Effector memory CD8-positive, alpha-beta T cell (primary cell): ENCODE measurements at regions not wholly inside any gene's neighbourhood (a gene's known extent, or its start where the extent isn't known, plus 50 kb on each side); places are given as distances from the start of the nearest gene placed in this dataset.

ENCODE experiments used
- ATAC-seq: fragments of 150-1000 bp; cut with Tn5 transposase; replicated peaks from 2 replicates; pipeline ENCODE4 v1.10.0; 2021; ENCODE audit warnings: mild to moderate bottlenecking, moderate library complexity
- DNase-seq, 3 experiments: peaks; one replicate each; pipeline ENCODE4 v3.0.0; 2021
- H3K27ac Mint-ChIP-seq, 2 donors: one replicate each; pipeline ENCODE4 v1.8.0; 2022; ENCODE audit warnings: mild to moderate bottlenecking in 2 of 2, mixed read lengths in 2 of 2, moderate library complexity in 2 of 2
- H3K27me3 Mint-ChIP-seq, 2 donors: one replicate each; pipeline ENCODE4 v1.8.0; 2022; ENCODE audit warnings: mixed read lengths in 2 of 2
- H3K36me3 Mint-ChIP-seq: one replicate; pipeline ENCODE4 v1.8.0; 2022; ENCODE audit warnings: mild to moderate bottlenecking, moderate library complexity, mixed read lengths; ENCODE audit not compliant: insufficient read depth
- H3K4me1 Mint-ChIP-seq, 2 donors: one replicate each; pipeline ENCODE4 v1.8.0; 2022; ENCODE audit warnings: low read depth in 2 of 2, mixed read lengths in 2 of 2
- H3K4me3 Mint-ChIP-seq, 2 donors: one replicate each; pipeline ENCODE4 v1.8.0; 2022; ENCODE audit warnings: mild to moderate bottlenecking in 2 of 2, mixed read lengths in 2 of 2, moderate library complexity in 2 of 2
- H3K9me3 Mint-ChIP-seq, 2 donors: one replicate each; pipeline ENCODE4 v1.8.0; 2022; ENCODE audit warnings: mixed read lengths in 2 of 2

DNA sequence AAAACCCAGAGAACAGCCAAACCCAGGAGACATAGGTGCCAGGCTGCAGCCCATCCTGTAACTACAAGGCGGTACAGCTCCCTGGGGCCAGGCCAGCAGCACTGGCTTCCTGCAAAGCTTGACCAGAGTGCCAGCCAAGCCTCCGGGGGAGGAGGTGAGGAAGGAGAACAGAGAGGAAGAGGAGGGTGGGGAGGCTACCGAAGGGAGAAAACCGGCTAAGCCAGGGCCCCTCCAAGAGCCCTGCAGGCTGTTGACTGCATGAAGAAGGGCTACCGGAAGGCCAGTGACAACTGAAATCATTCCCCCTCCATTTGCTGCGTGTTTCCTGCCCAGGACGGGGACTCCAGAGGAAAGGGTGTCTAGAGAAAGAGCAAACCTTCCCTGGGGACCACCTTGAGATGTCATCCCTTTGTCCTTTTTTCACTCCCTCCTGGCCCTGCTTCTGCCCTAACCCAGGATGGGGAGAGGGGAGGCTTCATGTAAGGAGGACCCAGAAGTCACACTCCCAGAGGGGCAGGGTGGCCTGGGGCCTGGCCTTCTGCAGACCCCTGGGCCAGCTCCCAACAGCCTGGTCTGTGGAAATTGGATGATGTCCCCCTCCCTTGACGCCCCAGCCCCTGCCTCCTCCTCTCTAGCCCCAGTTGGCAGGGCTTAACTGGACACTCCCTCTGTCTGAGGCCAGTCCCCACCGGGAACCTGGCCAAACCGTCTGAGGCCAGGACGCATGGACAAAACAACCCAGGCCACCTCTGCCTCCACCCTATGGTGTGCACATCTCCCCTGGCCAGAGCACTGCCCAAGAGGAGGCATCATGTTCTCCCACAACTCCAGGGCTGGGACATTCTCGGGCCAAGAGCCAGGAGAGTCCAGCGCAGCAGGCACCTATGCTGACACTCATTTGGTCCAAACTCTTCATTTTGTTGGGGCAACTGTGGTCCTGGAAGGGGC, 207.8 kb downstream of the CYP26B1 start:
- Mint-ChIP-seq H3K4me1 (peaks cover 0 to 2% of the 10 kb centered on the region in 2 donors), H3K4me3 (no peak overlapping the region), H3K36me3 (no peaks in the 10 kb centered on the region), H3K27me3 (peaks cover 27 to 50% of the 10 kb centered on the region in 2 donors), H3K27ac (no peak overlapping the region), H3K9me3 (no peaks in the 10 kb centered on the region)
- ATAC-seq (no peak), DNase-seq (no peak)

DNA sequence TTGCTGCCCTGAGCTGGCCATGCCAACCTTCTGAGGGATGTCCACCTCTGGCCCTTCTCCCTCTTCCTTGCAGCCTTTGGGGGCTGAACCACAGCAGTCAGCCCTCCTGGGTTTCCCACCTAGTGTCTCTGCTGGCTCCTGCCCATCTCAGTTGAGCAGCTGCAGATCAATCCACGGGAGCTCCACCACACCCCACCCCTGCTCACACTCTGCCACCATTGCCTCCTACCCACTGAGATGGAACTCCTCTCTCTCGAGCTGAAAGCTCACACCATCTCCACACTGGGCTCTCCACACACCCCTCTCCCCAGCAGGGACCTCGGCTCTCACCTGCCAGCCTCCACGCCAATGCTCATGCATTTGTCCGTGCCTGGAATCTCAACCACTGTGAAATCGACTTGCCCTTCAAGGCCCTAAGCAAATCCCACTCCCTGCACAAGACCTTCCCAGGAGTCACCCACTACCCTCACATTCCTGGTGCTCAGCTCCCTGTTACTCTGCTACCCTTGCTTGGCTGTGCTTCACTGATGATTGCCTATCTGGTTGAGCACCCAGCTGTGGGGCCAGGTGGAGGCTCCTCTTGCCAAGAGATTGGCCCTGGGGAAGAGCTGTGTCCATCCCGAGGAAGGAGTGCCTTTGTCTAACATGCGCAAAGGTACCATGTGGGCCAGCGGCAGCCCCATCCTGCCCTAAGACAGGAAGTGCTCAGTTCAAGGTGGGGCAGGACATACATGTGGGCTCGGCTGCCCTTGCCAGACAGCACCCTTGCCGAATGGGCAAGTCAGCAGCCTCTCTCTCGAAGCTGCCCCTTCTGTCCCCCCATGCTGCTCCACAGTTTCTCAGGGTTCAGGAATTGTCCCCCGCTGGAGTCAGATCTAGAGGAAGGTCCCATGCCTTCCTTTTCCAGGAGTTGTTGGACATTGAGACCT, 208.7 kb downstream of the CYP26B1 start:
- no peaks in the 10 kb centered on the region for H3K9me3 Mint-ChIP-seq
- H3K27ac Mint-ChIP-seq, result no peak overlapping the region
- DNase-seq (no peak), ATAC-seq (no peak)
- peaks cover 0 to 2% of the 10 kb centered on the region in 2 donors for H3K4me1 Mint-ChIP-seq
- no peaks in the 10 kb centered on the region for H3K36me3 Mint-ChIP-seq
- no peak overlapping the region for H3K4me3 Mint-ChIP-seq
- H3K27me3 Mint-ChIP-seq, result peaks cover 18 to 50% of the 10 kb centered on the region in 2 donors

DNA sequence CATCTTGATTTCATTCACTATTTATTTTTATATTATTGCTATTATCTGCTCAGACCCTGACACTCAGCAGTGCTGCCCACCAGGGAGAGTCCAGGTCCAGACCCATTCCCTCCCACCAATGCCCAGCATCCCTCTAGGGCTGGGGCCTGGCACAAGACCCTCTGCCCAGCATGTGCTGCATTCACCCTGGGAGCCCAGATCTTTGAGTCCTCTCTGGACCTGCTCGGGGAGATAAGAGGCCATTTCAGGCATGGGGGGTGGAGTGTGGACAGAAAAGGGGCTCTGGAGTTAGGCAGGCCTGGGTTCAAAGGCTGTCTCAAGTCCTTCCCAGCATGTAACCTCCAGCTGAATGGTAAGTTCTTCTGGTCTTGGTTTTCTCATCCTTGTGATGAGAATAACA, 209.6 kb downstream of the CYP26B1 start:
- peaks cover 0 to 1% of the 10 kb centered on the region in 2 donors for H3K4me1 Mint-ChIP-seq
- no peaks in the 10 kb centered on the region for H3K9me3 Mint-ChIP-seq
- H3K36me3 Mint-ChIP-seq, result no peaks in the 10 kb centered on the region
- peaks cover 20 to 50% of the 10 kb centered on the region in 2 donors for H3K27me3 Mint-ChIP-seq
- no peak for DNase-seq
- no peak overlapping the region for H3K27ac Mint-ChIP-seq
- ATAC-seq, result no peak
- no peak overlapping the region for H3K4me3 Mint-ChIP-seq

DNA sequence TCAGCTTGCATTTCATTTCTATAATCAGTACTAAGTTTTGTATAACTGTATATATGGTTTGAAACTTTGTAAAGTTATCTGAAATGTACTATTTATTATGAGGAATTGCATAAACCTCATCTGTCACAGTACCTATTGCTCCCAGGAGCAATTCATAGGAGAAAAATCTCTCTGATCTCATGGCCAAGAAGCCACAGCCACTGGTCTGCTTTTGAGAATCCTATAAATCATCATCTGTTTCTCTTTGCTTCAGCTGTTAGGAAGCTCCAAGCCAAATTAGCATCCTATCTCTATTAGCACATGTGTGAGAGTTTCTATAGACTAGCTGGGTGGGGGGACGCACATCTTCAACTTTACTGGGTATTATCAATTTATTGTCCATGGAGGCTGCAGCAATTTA, 210.3 kb downstream of the CYP26B1 start:
- no peak for ATAC-seq
- Mint-ChIP-seq H3K4me1 (no peaks in the 10 kb centered on the region), H3K4me3 (no peak overlapping the region), H3K9me3 (no peaks in the 10 kb centered on the region), H3K27ac (no peak overlapping the region), H3K27me3 (peaks cover 22 to 44% of the 10 kb centered on the region in 2 donors), H3K36me3 (no peaks in the 10 kb centered on the region)
- DNase-seq, result no peak

DNA sequence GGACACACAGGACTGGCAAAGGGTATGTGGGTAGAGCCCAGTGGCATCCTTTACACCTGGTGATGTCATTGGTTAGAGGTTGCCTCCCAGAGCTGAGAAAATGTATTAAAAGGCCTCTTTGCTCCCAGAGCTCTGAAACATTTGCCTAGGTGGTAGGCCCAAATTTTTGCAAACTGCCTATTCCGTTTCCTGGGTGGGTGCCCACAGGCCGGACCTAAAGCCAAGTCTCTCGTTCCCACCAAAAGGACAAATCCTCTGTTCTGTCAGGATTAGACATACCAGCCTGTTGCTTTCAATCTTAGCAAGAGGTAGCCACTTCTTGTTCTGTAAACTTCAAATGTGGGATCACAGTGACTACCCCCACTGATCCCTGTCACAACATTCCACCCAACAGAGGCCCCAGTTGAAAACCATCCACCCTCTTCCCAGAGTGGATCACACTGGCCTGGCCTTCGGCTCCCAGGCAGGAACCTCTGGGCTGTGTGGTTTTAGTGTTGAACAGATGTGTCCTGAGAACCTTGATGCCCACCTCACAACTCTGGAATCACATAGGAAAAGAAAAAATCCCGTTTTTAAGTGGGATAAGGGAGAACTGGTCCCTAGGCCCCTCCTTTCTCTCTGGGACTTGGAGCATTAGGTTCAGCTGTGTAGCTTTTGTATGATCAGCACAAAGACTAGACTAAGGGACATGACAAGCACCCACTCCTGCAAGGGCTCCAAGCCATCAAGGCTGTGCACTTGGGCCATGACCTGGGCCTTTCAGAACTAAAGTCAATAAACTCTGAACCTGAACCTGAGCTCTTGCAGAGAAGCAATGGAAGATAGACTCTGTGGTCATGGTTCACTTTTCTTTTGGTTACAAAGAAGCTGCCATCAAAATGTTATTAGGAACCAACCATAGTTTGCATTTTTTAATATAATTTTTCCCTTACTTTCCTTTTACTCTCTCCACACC, 211.3 kb downstream of the CYP26B1 start:
- H3K4me3 Mint-ChIP-seq, result no peak overlapping the region
- no peaks in the 10 kb centered on the region for H3K4me1 Mint-ChIP-seq
- ATAC-seq (no peak), DNase-seq (no peak)
- H3K9me3 Mint-ChIP-seq, result no peaks in the 10 kb centered on the region
- H3K27ac Mint-ChIP-seq, result no peak overlapping the region
- H3K27me3 Mint-ChIP-seq, result peaks cover 22 to 37% of the 10 kb centered on the region in 2 donors
- H3K36me3 Mint-ChIP-seq, result no peaks in the 10 kb centered on the region

DNA sequence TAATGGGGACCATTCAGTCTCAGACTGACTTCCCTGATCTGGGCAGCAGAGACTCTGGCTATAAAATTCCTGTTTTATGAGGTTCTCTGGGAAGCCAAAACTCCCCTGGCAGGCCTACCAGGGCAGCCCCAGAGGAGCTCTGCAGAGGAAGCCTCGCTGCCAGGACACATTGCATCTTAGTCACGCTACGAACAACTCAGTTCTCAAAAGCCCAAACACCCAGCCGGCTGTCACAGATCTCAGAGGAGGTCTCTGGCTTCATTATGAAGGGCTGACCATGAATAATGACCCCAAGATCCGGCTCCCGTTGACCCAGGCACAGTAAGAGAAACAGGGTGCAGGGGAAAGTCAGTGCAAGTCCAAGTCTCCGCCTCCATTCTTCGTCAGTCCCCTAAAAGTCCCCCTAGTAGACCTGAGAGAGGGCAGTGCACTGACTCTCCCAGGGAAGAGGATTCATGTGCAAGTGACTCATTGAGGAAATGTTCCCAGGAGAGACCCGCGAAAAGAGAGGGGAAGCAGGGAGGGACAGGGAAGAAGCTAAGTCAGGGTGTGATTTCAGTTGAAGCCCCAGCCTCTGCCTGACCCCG, 212.3 kb downstream of the CYP26B1 start:
- H3K27ac Mint-ChIP-seq, result no peak overlapping the region
- DNase-seq, result no peak

GRCh38 chr2:71934595-71935261, 212.9 kb downstream of the CYP26B1 start:
- Mint-ChIP-seq H3K4me3 (no peak overlapping the region), H3K9me3 (no peaks in the 10 kb centered on the region), H3K36me3 (no peaks in the 10 kb centered on the region), H3K4me1 (no peaks in the 10 kb centered on the region), H3K27me3 (peaks cover 18 to 37% of the 10 kb centered on the region in 2 donors), H3K27ac (no peak overlapping the region)
- DNase-seq (no peak), ATAC-seq (no peak)

More for the DNA sequence above, 212.3 kb downstream of the CYP26B1 start:
- ATAC-seq, result no peak
- Mint-ChIP-seq H3K4me3 (no peak overlapping the region), H3K4me1 (no peaks in the 10 kb centered on the region), H3K27me3 (peaks cover 22 to 37% of the 10 kb centered on the region in 2 donors), H3K9me3 (no peaks in the 10 kb centered on the region), H3K36me3 (no peaks in the 10 kb centered on the region)

DNA sequence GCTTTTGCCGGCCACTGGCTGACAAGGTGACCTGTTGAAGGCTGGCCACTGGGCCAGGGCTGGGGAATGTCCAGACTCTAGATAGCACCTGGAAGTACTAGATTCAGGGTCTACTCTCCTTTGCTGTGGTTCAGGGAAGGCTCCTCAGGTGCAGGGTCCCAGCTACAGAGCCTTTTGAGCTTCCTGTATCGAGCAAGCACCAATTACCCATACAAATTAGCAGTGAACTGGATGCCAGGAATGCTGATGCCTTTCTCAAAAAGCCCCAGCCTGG, 213.4 kb downstream of the CYP26B1 start:
- Mint-ChIP-seq H3K27me3 (peaks cover 17 to 35% of the 10 kb centered on the region in 2 donors), H3K36me3 (no peaks in the 10 kb centered on the region), H3K9me3 (no peaks in the 10 kb centered on the region), H3K4me1 (no peaks in the 10 kb centered on the region), H3K27ac (no peak overlapping the region), H3K4me3 (no peak overlapping the region)
- DNase-seq (no peak), ATAC-seq (no peak)

- no peaks in the 10 kb centered on the region for H3K36me3 Mint-ChIP-seq
- ATAC-seq (no peak), DNase-seq (no peak)
- no peaks in the 10 kb centered on the region for H3K9me3 Mint-ChIP-seq
- H3K4me3 Mint-ChIP-seq, result no peak overlapping the region
- H3K27ac Mint-ChIP-seq, result no peak overlapping the region
- H3K27me3 Mint-ChIP-seq, result peaks cover 12 to 29% of the 10 kb centered on the region in 2 donors
- H3K4me1 Mint-ChIP-seq, result no peaks in the 10 kb centered on the region
Observed at GRCh38 chr2:71933467-71934319, 214.0 kb downstream of the CYP26B1 start.

- ATAC-seq, result no peak
- H3K27ac Mint-ChIP-seq, result no peak overlapping the region
- no peak overlapping the region for H3K4me3 Mint-ChIP-seq
- no peaks in the 10 kb centered on the region for H3K4me1 Mint-ChIP-seq
- no peak for DNase-seq
- no peaks in the 10 kb centered on the region for H3K9me3 Mint-ChIP-seq
- H3K36me3 Mint-ChIP-seq, result no peaks in the 10 kb centered on the region
- peaks cover 11 to 26% of the 10 kb centered on the region in 2 donors for H3K27me3 Mint-ChIP-seq
Observed at GRCh38 chr2:71932780-71933466, 214.7 kb downstream of the CYP26B1 start.

DNA sequence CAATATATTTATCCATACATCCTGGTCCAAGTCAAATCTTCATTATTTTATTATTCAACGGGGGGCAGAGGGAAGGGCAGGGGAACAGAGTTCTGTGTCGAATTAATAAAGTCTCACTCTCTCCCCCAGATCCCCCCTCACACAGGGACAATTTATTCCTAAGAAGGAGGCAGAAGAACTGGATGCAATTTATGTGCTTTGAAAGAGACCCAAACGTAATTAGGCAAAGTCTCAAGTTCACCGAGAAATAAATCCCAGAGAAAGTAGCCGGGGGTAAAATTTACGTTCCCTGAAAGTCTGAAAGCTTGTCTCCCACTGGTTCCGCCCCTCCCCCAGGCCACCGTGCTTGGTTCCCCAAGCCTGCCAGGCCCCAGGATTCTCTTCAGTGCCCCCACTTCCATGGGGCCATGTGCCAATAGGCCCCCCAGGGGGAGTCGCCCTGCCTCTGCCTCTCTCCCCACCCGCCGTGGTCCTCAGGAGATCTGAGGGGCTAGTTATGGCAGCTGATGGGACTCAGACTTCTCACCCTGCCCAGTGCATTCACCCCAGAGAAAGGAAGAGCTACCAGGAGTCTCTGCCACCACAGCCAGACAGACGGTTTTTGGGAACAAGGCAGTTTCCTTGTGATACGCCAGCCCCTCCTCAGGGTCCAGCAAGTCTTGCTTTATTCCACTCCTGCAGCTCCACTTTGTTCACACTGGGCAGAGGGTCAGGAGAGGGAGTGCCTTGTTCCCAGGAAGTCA, 215.5 kb downstream of the CYP26B1 start:
- no peak overlapping the region for H3K4me3 Mint-ChIP-seq
- H3K9me3 Mint-ChIP-seq, result no peaks in the 10 kb centered on the region
- DNase-seq (no peak), ATAC-seq (no peak)
- H3K4me1 Mint-ChIP-seq, result no peaks in the 10 kb centered on the region
- H3K36me3 Mint-ChIP-seq, result no peaks in the 10 kb centered on the region
- peaks cover 11 to 26% of the 10 kb centered on the region in 2 donors for H3K27me3 Mint-ChIP-seq
- H3K27ac Mint-ChIP-seq, result no peak overlapping the region
